Fibroblast of peridontal ligament (primary cell): ENCODE measurements at regions not wholly inside any gene's neighbourhood (a gene's known extent, or its start where the extent isn't known, plus 50 kb on each side); places are given as distances from the start of the nearest gene placed in this dataset.

Experiments used
- DNase-seq: peaks from one replicate; pipeline ENCODE4 v3.0.0-alpha.2; 2010; ENCODE audit errors: extremely low read depth

- no peak for DNase-seq
Observed at GRCh38 chr10:128527711-128528110, 401.5 kb upstream of the MKI67 start.

- no peak for DNase-seq
Observed at GRCh38 chr10:128528167-128528566, 401.9 kb upstream of the MKI67 start.

GRCh38 chr10:128528781-128529180 lies 402.6 kb upstream of the MKI67 start:
- DNase-seq: no peak

GRCh38 chr10:128529225-128529624 lies 403.0 kb upstream of the MKI67 start:
- no peak for DNase-seq

- no peak for DNase-seq
Observed at GRCh38 chr10:128530301-128530700, 404.1 kb upstream of the MKI67 start.

GRCh38 chr10:128530946-128531345 lies 404.7 kb upstream of the MKI67 start:
- no peak for DNase-seq

- DNase-seq: no peak
Observed at GRCh38 chr10:128534686-128535085, 408.5 kb upstream of the MKI67 start.

GRCh38 chr10:128536259-128536658 lies 410.0 kb upstream of the MKI67 start:
- no peak for DNase-seq

- DNase-seq: no peak
Observed at GRCh38 chr10:128537834-128538330, 411.7 kb upstream of the MKI67 start.

GRCh38 chr10:128538671-128539070 lies 412.4 kb upstream of the MKI67 start:
- no peak for DNase-seq

GRCh38 chr10:128539510-128540127 lies 413.4 kb upstream of the MKI67 start:
- no peak for DNase-seq

GRCh38 chr10:128540128-128540762 lies 414.0 kb upstream of the MKI67 start:
- DNase-seq: no peak

GRCh38 chr10:128540781-128541761 lies 414.8 kb upstream of the MKI67 start:
- DNase-seq: no peak

GRCh38 chr10:128541926-128542475 lies 415.8 kb upstream of the MKI67 start:
- no peak for DNase-seq

- no peak for DNase-seq
Observed at GRCh38 chr10:128542659-128543058, 416.4 kb upstream of the MKI67 start.

GRCh38 chr10:128543151-128543550 lies 416.9 kb upstream of the MKI67 start:
- no peak for DNase-seq

GRCh38 chr10:128545216-128545615 lies 419.0 kb upstream of the MKI67 start:
- no peak for DNase-seq

GRCh38 chr10:128546651-128547165 lies 420.5 kb upstream of the MKI67 start:
- no peak for DNase-seq

GRCh38 chr10:128549101-128549608 lies 422.9 kb upstream of the MKI67 start:
- no peak for DNase-seq

- DNase-seq: no peak
Observed at GRCh38 chr10:128550045-128550444, 423.8 kb upstream of the MKI67 start.

GRCh38 chr10:128551475-128551874 lies 425.3 kb upstream of the MKI67 start:
- no peak for DNase-seq

GRCh38 chr10:128553755-128554154 lies 427.5 kb upstream of the MKI67 start:
- DNase-seq: no peak
